NB4 (cell line): ENCODE measurements at regions not wholly inside any gene's neighbourhood (a gene's known extent, or its start where the extent isn't known, plus 50 kb on each side); places are given as distances from the start of the nearest gene placed in this dataset.
"Not testable (repeated sequence)": the region's sequence is repeated elsewhere in the genome, so short reads cannot be mapped to it uniquely, and the experiment has no call there.

ENCODE experiments used
- DNase-seq: peaks from one replicate; pipeline ENCODE4 v3.0.0; 2010; ENCODE audit warnings: low read depth
- H3K4me3 ChIP-seq: one replicate; pipeline ENCODE4 v1.5.1; 2011; ENCODE audit warnings: mild to moderate bottlenecking, low read depth, low read length, moderate library complexity
- CTCF ChIP-seq: IDR thresholded peaks from one replicate; pipeline ENCODE4 v1.5.1; 2012; ENCODE audit warnings: low read depth, low read length
- MYC ChIP-seq: IDR thresholded peaks from 2 replicates; pipeline ENCODE4 v1.6.1; 2011; ENCODE audit warnings: low read depth, low read length
- POLR2A ChIP-seq: IDR thresholded peaks from 2 replicates; pipeline ENCODE4 v1.6.1; 2011; ENCODE audit warnings: mild to moderate bottlenecking; ENCODE audit not compliant: insufficient read length; ENCODE audit errors: extremely low read depth
- TF ChIP-seq, protein P1 (sequence below): IDR thresholded peaks from 2 replicates; pipeline ENCODE4 v1.6.1; 2011; ENCODE audit warnings: low read depth, low read length

GRCh38 chr3:99562138-99562537 lies 76.3 kb upstream of the COL8A1 start:
- DNase-seq, result peak; percentile 5
- TF ChIP-seq MYC, result no peak
- no peak overlapping the region for H3K4me3 ChIP-seq

DNA sequence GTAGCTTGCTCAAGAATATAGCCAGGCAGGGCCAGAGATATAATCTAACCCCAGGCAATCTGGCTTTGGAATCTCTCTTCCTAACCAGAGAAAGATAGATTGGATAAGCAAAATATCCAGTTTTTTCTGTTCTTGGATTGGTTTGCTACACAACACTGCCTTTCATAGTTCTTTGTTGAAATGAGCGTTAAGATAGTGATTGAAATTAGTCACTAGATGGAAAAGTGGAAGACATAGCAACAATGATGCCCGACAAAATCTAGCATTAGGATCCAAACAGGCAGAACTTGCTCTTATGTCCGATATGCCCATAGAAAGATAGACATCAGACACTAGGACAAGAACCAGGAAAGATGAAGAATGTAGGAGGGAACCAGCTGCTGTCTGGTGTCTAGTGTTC lies 77.3 kb upstream of the COL8A1 start:
- no peak for DNase-seq
- no peak overlapping the region for H3K4me3 ChIP-seq
- TF ChIP-seq MYC, result no peak
- TF ChIP-seq, protein P1, sequence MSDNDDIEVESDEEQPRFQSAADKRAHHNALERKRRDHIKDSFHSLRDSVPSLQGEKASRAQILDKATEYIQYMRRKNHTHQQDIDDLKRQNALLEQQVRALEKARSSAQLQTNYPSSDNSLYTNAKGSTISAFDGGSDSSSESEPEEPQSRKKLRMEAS, result no peak

- no peak for TF ChIP-seq MYC
- TF ChIP-seq CTCF, result no peak
- TF ChIP-seq POLR2A, result no peak
- TF ChIP-seq, protein P1, result no peak
- DNase-seq, result no peak
- H3K4me3 ChIP-seq, result no peak overlapping the region
Measured at GRCh38 chr3:99559196-99559595, 79.2 kb upstream of the COL8A1 start.

DNA sequence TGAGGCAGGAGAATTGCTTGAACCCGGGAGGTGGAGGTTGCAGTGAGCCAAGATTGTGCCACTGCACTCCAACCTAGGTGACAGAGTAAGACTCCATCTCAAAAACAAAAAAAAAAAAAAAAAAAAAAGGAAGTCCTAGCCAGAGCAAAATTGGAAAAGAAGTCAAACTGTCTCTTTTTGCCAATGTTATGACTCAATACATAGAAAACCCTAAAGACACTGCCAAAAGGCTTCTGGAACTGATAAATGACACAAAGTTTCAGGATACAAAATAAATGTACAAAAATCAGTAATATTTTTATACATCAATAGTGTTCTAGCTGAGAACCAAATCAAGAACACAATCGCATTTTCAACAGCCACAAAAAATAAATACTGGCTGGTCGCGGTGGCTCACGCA lies 82.5 kb upstream of the COL8A1 start:
- not testable (repeated sequence) for H3K4me3 ChIP-seq, DNase-seq

DNA sequence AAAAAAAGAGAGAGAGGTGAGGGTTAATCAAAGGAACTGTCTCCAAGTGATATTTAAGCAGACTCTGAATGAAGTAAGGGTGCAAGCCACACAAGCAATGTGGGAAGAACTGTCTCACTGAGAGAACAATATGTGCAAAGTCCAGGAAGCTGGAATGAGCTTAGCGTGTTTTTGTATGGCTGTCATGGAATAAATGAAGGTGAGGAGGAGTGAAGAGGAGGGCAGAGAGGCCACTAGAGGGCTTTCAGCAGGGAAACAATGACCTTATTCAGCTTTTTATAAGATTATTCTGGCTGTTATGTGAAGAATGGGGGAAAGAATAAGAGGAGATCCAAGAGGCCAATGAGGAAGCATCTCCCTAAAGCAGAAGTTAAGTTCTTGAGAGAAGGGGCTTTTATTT lies 86.9 kb upstream of the COL8A1 start:
- peak; percentile 2 for DNase-seq
- no peak overlapping the region for H3K4me3 ChIP-seq
- TF ChIP-seq MYC (no peak), CTCF (no peak), POLR2A (no peak)
- TF ChIP-seq, protein P1, result no peak

DNA sequence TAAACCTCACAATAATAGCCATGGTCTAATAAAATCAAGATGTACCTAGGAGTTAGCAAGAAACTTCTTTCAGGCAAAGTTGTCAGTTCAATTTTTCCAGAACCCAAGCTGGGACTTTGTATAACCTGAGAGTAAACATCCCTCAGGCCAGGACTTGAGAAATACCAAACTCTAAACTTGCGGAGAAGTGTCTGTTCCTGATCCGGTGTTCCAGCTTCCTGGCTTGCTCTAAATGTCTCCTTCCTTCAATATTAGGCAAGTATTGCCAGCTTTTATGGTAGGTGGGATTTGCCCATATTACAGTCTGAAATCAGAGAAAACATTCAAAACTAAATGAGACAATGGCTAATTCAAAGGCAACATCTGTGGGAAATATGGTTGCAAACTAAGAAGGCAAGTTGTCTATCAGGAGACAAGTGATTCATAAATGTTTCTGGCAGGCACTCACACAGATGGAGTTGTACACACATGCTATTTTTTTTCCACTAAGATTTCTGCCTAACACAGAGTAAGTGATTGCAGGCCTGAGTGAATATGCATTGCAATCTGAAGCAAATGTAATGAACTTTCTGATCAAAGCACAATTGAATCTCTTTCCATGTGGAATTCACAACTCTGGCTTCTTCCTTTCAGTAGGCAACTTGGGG lies 88.3 kb upstream of the COL8A1 start:
- H3K4me3 ChIP-seq, result no peak overlapping the region
- no peak for DNase-seq
- no peak for TF ChIP-seq POLR2A
- TF ChIP-seq, protein P1, result no peak
- TF ChIP-seq CTCF, result no peak
- TF ChIP-seq MYC, result no peak

- no peak for DNase-seq
- TF ChIP-seq POLR2A (no peak), MYC (no peak), CTCF (no peak)
- TF ChIP-seq, protein P1, result no peak
Measured at GRCh38 chr3:99549220-99549619, 89.2 kb upstream of the COL8A1 start.

More at GRCh38 chr3:99549220-99549619, 89.2 kb upstream of the COL8A1 start:
- no peak overlapping the region for H3K4me3 ChIP-seq
